Astrocyte (in vitro differentiated cells and primary cell): ENCODE measurements at regions not wholly inside any gene's neighbourhood (a gene's known extent, or its start where the extent isn't known, plus 50 kb on each side); places are given as distances from the start of the nearest gene placed in this dataset.
A peak's percentile ranks its signal among the peaks of the same experiment; 100 is the strongest.

Experiments
- DNase-seq: peaks from one replicate; pipeline ENCODE4 v3.0.0-alpha.2; 2010; ENCODE audit warnings: low read depth
- FAIRE-seq: peaks from 2 replicates; lab custom pipeline; 2011; peaks lifted over from hg19 to GRCh38; lab: Jason Lieb, UNC
- H2AFZ ChIP-seq: 2 replicates; pipeline ENCODE4 v1.6.0; 2012; ENCODE audit warnings: low read depth, low read length, inconsistent platforms
- H3K27ac ChIP-seq: 2 replicates; pipeline ENCODE4 v1.5.1; 2011; ENCODE audit warnings: low read depth, low read length, inconsistent platforms
- H3K27me3 ChIP-seq: 2 replicates; pipeline ENCODE4 v1.6.0; 2011; ENCODE audit warnings: low read length, inconsistent platforms; ENCODE audit not compliant: insufficient read depth
- H3K36me3 ChIP-seq: 2 replicates; pipeline ENCODE4 v1.5.1; 2011; ENCODE audit warnings: low read length, inconsistent platforms; ENCODE audit not compliant: insufficient read depth
- H3K4me1 ChIP-seq: 2 replicates; pipeline ENCODE4 v1.5.1; 2011; ENCODE audit warnings: low read length, inconsistent platforms; ENCODE audit not compliant: insufficient read depth
- H3K4me2 ChIP-seq: 2 replicates; pipeline ENCODE4 v1.6.0; 2012; ENCODE audit warnings: low read length, inconsistent platforms
- H3K4me3 ChIP-seq: 2 replicates; pipeline ENCODE4 v1.5.1; 2011; ENCODE audit warnings: low read depth, mild to moderate bottlenecking, low read length, inconsistent platforms; ENCODE audit not compliant: insufficient read depth
- H3K79me2 ChIP-seq: 2 replicates; pipeline ENCODE4 v1.6.0; 2012; ENCODE audit warnings: mild to moderate bottlenecking, low read length, inconsistent platforms; ENCODE audit not compliant: insufficient read depth
- H3K9ac ChIP-seq: 2 replicates; pipeline ENCODE4 v1.6.0; 2012; ENCODE audit warnings: mild to moderate bottlenecking, low read length, inconsistent platforms
- H3K9me3 ChIP-seq: 2 replicates; pipeline ENCODE4 v1.5.1; 2012; ENCODE audit warnings: low read depth, mild to moderate bottlenecking, low read length, inconsistent platforms; ENCODE audit not compliant: insufficient read depth
- H4K20me1 ChIP-seq: 2 replicates; pipeline ENCODE4 v1.6.0; 2012; ENCODE audit warnings: low read length, inconsistent platforms; ENCODE audit not compliant: insufficient read depth
- H3K27ac Mint-ChIP-seq: one replicate; pipeline ENCODE4 v1.8.0; 2021; ENCODE audit warnings: mild to moderate bottlenecking, mixed read lengths; ENCODE audit not compliant: unreplicated experiment
- H3K27me3 Mint-ChIP-seq: one replicate; pipeline ENCODE4 v1.8.0; 2021; ENCODE audit warnings: low read depth, mixed read lengths; ENCODE audit not compliant: unreplicated experiment
- H3K36me3 Mint-ChIP-seq: one replicate; pipeline ENCODE4 v1.8.0; 2021; ENCODE audit warnings: low read depth, mixed read lengths; ENCODE audit not compliant: unreplicated experiment
- H3K4me1 Mint-ChIP-seq: one replicate; pipeline ENCODE4 v1.8.0; 2021; ENCODE audit warnings: low read depth, mixed read lengths; ENCODE audit not compliant: unreplicated experiment
- H3K4me3 Mint-ChIP-seq: one replicate; pipeline ENCODE4 v1.8.0; 2021; ENCODE audit warnings: mild to moderate bottlenecking, moderate library complexity, mixed read lengths; ENCODE audit not compliant: unreplicated experiment
- H3K9me3 Mint-ChIP-seq: one replicate; pipeline ENCODE4 v1.8.0; 2021; ENCODE audit warnings: mild to moderate bottlenecking, mixed read lengths; ENCODE audit not compliant: unreplicated experiment
- CTCF ChIP-seq: IDR thresholded peaks from 2 replicates; pipeline ENCODE4 v1.5.1; 2011; ENCODE audit warnings: low read depth, mild to moderate bottlenecking, inconsistent platforms, low read length, moderate library complexity; ENCODE audit not compliant: insufficient read depth
- EZH2 ChIP-seq: IDR thresholded peaks from 2 replicates; pipeline ENCODE4 v1.6.1; 2012; ENCODE audit warnings: mild to moderate bottlenecking, low read length, inconsistent platforms; ENCODE audit not compliant: insufficient read depth

- DNase-seq (no peak), FAIRE-seq (no peak)
- H3K4me3 Mint-ChIP-seq = no peak overlapping the region
- Histone ChIP-seq H4K20me1 (no peaks in the 10 kb centered on the region), H3K9me3 (no peaks in the 10 kb centered on the region), H3K27me3 (no peaks in the 10 kb centered on the region), H3K27ac (no peak overlapping the region), H2AFZ (no peak overlapping the region), H3K36me3 (no peaks in the 10 kb centered on the region), H3K4me3 (no peak overlapping the region), H3K9ac (no peak overlapping the region), H3K4me1 (no peaks in the 10 kb centered on the region), H3K4me2 (no peak overlapping the region), H3K79me2 (no peaks in the 10 kb centered on the region)
- peaks cover 8% of the 10 kb centered on the region for H3K4me1 Mint-ChIP-seq
- H3K36me3 Mint-ChIP-seq = no peaks in the 10 kb centered on the region
- TF ChIP-seq CTCF (no peak), EZH2 (no peak)
- no peak overlapping the region for H3K27ac Mint-ChIP-seq
- H3K27me3 Mint-ChIP-seq = no peaks in the 10 kb centered on the region
- H3K9me3 Mint-ChIP-seq = no peaks in the 10 kb centered on the region
Observed at GRCh38 chr3:25150199-25150598, 277.9 kb upstream of the RARB start.

- H3K27ac Mint-ChIP-seq = no peak overlapping the region
- H3K27me3 Mint-ChIP-seq = no peaks in the 10 kb centered on the region
- Histone ChIP-seq H3K36me3 (no peaks in the 10 kb centered on the region), H3K9me3 (no peaks in the 10 kb centered on the region), H3K4me3 (peak overlapping the region; percentile 22), H3K27me3 (no peaks in the 10 kb centered on the region), H3K9ac (no peak overlapping the region), H3K79me2 (no peaks in the 10 kb centered on the region), H3K4me1 (peaks cover 8% of the 10 kb centered on the region), H3K4me2 (peak overlapping the region; percentile 48), H4K20me1 (no peaks in the 10 kb centered on the region), H3K27ac (no peak overlapping the region), H2AFZ (peak overlapping the region; percentile 12)
- peaks cover 19% of the 10 kb centered on the region for H3K4me1 Mint-ChIP-seq
- H3K9me3 Mint-ChIP-seq = no peaks in the 10 kb centered on the region
- TF ChIP-seq EZH2 = no peak
- TF ChIP-seq CTCF = no peak
- H3K36me3 Mint-ChIP-seq = no peaks in the 10 kb centered on the region
- H3K4me3 Mint-ChIP-seq = no peak overlapping the region
- FAIRE-seq (no peak), DNase-seq (peak; percentile 32)
Observed at GRCh38 chr3:25151281-25151902, 276.7 kb upstream of the RARB start.

- no peaks in the 10 kb centered on the region for H3K27me3 ChIP-seq
- Mint-ChIP-seq H3K36me3 (no peaks in the 10 kb centered on the region), H3K27me3 (no peaks in the 10 kb centered on the region), H3K27ac (no peak overlapping the region), H3K4me3 (no peak overlapping the region), H3K9me3 (no peaks in the 10 kb centered on the region), H3K4me1 (peaks cover 19% of the 10 kb centered on the region)
- DNase-seq (no peak), FAIRE-seq (peak; percentile 5)
- H3K4me1 ChIP-seq = peaks cover 14% of the 10 kb centered on the region
- H3K4me2 ChIP-seq = peak overlapping the region; percentile 48
- no peak overlapping the region for H2AFZ ChIP-seq
- TF ChIP-seq CTCF (no peak), EZH2 (no peak)
- peak overlapping the region; percentile 22 for H3K4me3 ChIP-seq
- no peaks in the 10 kb centered on the region for H4K20me1 ChIP-seq
- no peak overlapping the region for H3K27ac ChIP-seq
- no peaks in the 10 kb centered on the region for H3K79me2 ChIP-seq
- no peak overlapping the region for H3K9ac ChIP-seq
- H3K36me3 ChIP-seq = no peaks in the 10 kb centered on the region
- H3K9me3 ChIP-seq = no peaks in the 10 kb centered on the region
Observed at GRCh38 chr3:25151903-25152295, 276.2 kb upstream of the RARB start.
